SKM-1 (cell line): ENCODE measurements at regions not wholly inside any gene's neighbourhood (a gene's known extent, or its start where the extent isn't known, plus 50 kb on each side); places are given as distances from the start of the nearest gene placed in this dataset.

Experiments
- DNase-seq: peaks from one replicate; lab custom pipeline; 2025; ENCODE audit not compliant: unreplicated experiment; lab: John Stamatoyannopoulos, UW

DNA sequence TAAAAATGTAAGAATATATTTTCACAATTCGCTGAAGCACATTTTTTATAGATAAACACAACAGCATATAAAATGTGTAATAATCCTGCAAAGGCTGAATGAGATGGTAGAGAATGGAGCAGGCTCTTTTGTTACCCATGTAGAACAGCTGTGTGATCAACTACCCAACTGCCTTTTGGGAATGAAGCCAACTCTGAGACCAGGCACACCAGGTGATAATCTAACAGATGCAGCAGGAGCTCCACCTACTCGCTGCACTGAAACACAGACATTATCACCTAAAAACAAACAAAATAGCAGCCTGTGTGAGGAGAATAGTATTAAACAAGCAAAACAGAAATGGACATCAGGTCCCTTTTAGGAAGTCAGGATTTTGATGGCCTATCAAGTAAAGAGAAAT, 183.3 kb downstream of the CCDC59 start:
- no peak for DNase-seq

DNA sequence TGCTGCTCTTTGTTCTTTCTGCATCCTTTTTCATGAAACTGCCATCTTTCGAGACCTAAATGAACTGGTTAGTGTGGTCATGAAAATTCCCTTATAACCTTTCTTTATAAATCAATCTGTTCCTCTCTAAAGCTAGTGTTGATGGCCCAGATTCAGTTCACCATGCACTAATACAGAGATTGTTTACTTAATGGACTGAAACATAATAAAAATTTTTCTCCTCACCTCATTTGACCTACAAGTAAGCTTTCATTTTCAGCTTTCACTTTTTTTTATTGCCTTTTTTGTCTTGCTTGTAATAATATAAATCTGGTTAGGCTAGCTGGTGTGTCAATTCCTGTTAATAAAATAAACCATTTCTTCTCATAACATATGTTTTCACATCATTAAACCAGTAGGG, 183.8 kb downstream of the CCDC59 start:
- no peak for DNase-seq

DNA sequence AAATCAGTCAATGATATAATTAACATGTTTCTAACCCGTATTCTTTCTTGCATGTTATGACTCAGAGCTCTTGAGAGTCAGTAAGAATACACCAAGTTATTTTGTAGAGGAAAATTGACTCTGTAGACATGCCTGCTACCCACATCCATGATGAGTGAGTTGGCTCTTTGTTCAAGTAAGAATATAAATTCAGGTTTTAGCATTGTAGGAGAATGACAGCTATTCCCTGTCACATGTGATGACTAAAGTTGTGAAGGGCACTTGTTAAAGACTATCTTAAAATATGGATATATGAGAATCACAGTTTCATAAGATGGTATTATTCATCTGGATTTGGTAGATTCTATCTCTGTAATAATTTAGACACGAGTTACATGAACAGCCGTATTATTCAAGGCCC, 209.1 kb downstream of the CCDC59 start:
- no peak for DNase-seq

DNA sequence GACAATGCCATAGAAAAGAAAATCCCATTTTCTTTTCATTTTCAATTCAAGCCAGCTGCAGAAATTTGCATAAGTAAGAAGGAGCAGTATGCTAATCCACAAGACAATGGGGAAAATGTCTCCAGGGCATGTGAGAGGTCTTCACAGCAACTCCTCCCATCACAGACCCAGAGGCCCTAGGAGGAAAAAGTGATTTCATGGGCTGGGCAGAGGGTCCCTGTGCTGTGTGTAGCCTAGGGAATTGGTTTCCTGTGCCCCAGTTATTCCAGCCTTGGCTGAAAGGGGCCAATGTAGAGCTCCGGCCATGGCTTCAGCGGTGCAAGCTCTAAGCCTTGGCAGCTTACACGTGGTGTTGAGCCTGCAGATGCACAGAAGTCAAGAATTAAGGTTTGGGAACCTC, 211.4 kb downstream of the CCDC59 start:
- no peak for DNase-seq

DNA sequence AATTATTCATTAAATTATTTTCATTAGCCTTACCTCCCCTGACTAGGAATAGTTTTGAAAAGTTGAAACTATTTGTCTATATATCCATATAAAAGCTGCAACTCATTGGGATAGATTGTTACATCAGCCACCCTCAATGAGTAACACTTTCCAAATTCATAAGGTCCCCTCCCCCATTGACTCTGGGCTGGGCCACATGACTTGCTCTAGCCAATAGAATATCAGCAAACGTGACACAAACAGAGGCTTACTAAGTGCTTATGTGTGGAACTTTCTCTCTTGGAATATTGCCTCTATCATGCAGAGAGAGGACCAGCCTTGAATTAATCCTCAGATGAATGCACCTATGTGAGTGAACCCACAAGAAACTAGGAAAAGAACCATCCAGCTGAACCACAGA, 213.7 kb downstream of the CCDC59 start:
- no peak for DNase-seq

DNA sequence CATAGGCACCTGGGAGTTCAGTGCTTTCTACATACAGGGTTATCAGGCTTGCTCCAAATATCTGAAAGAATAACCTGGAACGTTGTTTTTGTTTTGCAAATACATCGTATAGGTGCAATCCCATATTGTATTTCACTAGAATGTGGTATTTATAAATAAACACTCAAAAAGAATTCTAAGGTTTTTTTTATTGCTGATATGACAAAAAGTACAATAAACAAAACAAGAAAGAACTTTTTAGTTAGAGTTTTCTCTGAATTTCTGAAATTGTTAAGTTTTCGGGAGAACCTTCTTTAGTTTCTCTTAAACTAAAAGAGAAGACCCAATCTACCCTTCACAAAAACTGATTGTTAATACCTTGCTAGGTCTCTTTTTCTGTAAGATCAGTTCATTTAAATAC, 225.8 kb downstream of the CCDC59 start:
- DNase-seq: no peak

DNA sequence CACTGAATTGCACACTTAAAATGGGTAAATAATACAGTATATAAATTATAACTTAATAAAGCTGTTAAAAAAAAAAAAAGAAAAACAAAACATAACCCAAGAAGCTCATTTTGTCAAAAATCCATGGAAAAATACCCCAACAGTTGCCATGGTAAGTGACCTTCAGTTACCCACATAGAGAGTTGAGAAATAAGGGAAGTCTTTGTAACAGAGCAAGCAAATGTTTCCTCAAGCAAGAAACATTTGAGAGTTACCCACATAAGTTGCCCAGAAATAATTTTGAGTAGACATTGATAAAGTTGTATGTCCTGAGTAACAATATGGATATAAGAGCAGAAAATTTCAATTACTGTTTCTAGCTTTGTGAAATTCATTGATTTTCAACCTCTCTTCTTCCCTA, 227.4 kb downstream of the CCDC59 start:
- DNase-seq: no peak

DNA sequence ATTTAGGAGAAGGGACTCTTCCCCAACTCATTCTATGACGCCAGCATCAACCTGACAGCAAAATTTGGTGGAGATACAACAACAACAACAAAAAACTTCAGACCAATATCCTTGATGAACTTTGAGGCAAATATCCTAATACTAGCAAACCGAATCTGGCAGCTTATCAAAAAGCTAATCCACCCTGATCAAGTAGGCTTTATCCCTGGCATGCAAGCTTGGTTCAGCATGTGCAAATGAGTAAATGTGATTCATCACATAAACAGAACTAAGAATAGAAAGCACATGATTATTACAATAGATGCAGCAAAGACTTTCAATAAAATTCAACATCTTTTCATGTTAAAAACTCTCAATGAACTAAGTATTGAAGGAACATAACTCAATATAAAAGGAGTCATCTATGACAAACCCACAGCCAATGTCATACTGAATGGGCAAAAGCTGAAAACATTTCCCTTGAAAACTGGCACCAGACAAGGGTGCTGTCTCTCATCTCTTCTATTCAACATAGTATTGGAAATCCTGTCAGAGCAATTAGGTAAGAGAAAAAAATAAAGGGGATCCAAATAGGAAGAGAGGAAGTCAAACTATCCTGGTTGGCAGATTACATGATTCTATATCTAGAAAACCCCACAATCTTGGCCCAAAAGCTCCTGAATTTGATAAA, 233.3 kb downstream of the CCDC59 start:
- no peak for DNase-seq

DNA sequence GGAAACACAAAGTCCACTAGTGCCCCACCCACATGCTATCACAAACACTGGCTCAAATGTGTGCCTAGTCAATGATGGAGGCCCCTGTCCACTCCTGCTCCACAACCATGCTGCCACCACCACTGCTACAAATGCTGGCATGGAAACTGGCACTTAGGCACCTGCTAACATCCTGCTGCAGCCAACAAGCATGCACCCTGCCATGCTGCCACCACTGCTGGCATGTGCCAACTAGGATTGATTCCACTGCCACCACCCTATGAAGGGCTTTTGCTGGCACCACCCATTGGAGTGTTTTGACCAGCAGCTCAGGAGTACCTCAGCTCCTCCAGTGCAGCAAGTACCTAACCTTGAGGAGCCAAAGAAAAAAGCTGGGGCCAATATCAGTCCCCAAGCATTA, 236.6 kb downstream of the CCDC59 start:
- no peak for DNase-seq

DNA sequence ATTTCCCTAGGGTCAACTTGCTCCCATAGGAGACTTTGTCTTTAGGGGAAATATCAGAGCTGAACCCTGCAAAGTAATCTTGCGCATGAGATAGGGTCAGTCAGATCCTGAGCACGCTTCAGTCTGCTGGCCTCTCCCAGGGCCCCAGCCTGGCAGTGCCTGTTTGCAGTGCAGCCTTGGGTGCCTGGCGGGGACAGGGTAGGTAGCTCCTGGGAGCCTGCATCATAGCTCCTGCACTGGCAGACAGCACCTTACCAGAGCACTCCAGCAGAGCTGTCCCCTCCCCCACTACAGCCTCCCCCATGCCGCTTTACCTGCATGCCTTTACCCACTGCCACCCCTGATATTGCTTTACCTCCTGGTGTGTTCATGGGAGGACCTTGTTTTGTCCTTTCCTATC, 237.3 kb downstream of the CCDC59 start:
- no peak for DNase-seq

DNA sequence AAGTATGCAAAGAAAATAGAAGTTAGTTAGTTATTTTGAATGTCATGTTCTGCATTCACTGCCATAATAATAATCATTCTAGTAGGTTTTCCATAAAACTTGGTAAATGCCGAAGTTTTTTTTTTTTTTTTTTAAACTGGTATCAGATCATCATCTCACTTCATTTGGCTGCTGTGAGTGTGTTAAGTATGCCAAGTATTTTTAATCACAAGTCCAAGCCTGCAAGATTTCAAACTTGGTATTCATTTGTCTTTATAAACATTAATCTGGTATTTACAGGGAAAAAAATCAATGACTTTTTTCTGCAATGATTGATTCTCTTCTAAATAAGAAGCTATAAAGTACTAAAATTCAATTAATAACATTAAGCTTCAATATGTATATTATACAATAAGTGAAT, 248.9 kb downstream of the CCDC59 start:
- DNase-seq: no peak

DNA sequence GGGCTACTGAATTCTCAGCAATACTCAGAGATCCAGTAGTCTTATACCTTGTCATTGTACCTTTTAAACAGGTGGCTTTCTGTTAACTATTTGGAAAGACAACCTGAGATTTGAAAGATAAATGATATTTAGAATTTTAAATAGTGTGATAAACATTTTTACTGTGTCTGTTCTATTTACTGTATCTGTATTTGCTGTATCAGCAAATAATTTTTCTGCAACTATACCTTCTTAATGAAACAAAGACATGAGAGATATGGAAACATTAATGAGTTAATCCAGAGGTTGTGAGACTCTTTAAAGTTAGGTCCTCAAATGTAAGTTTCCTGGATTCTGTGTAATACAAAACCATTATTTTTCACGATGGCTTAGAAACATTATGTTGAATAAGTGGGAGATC, 249.6 kb downstream of the CCDC59 start:
- no peak for DNase-seq

DNA sequence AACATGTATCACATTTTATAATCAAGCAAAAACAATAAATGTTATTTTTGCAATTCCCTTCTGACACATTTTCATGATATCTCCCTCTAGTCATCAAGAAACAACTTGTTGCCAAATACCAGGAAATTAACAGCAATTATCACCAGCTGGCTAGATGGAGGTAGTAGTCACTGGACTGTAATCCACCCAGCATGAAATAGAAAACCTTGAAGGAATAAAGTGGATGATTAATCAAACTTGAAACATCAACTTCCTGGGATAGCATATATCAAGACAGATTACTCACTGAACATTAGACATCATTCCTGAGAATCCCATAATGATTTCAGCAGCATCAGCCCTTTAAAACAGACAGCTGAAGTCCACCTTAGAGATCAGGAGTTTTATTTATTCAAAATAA, 259.0 kb downstream of the CCDC59 start:
- DNase-seq: no peak

DNA sequence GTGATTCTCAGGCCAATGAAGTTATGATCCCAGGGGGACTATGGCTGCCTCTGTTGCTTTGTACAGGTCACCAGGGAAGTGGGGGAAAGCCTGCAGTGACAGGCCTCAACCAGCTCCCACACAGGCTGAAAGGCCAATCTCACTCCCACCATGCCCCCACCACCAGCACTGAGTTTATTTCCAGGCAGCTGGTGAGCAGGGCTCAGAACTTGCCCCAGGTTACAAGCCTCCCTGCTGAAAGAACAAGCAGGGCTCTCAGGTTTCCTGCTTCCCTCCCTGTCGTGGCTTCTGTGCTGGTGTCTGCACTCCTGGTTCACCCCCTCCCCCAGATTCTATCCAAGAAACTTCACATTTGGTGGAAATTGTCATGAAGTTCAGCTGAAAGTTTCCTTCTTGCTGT, 260.3 kb downstream of the CCDC59 start:
- no peak for DNase-seq

DNA sequence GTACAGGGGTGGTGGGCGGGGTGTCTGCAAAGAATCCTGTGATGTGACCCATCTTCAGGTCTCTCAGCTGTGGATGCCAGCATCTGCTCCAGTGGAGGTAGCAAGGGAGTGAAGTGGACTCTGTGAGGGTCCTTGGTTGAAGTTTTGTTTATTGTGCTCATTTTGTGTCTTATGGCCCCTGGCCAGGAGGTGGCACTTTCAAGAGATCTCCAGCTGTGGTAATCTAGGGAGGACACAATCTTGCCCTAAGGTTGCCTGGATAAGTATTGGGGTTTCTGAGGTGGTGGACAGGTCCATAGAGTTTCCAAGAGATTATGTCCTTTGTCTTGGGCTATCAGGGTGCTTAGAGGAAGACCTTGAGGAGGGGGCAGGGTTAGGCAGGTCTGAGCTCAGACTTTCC, 260.7 kb downstream of the CCDC59 start:
- DNase-seq: no peak

DNA sequence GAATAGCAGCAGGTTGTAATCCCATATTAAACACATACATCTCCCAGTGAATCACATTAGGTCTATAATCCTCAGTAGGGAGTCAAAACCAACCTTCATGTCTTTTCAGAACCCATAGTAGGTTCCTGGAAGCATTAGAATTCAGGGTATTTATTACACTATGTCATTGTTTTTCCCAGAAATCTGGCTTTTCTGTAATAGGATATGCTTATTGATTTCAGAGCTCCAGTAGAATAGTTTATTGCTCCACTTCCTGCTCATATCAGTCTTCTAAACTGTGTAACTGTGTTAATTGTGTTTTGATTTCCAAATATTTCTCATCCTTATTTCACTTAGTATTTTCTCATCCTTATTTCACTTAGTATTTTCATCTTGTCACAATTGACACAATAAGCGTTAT, 268.0 kb downstream of the CCDC59 start:
- no peak for DNase-seq

DNA sequence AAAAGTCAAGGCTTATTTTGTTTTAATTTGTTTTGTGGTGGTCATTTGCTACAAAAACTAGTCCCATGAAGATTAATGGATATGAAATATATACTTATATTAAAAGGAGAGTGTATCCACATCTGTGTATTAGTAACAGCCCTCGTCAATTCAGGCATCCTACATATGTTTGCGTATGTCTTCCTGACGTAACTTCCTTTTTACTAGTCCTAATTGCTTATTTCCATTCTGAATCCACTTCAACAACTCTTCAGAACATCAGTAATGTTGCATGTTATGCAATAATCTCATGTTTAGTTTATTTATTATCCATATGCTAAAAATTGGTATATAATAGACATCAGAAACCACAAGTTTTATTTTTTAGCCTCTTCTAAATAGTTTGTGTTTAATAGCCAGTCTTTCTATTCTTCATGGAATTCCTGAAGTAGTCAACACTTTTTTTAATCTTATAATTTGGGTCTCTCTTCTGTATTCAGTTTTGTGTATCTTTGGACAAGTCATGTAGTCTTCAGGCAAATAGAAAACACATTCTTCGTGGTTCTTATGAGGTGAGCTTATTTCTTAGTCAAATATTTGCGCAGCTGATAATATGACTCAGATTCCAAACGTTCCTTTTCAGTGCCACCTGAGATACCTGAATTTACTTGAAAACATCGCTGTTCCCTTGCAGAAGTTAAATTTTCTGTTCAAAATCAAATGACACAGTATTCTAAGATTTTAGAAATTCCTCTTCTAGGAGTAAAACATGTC, 268.6 kb downstream of the CCDC59 start:
- no peak for DNase-seq

DNA sequence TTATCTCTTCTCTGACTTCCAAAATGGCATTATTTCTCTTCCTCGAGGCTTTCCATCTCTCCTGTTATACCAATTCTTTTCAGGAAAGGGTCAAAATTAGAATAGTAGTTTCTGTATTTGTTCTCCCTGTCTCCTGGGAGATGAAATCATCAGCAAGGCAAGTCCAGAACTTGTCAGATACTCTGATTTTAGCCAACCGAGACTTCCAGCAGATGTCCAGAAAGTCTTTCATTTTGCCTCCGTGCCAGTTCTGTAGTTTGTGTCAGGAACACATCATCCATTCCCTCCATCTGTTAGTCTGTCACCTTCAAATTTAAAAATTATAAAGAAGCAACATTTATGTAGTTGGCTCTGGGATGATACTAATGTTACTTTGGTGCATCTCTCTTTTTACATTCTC, 275.7 kb downstream of the CCDC59 start:
- DNase-seq: no peak

DNA sequence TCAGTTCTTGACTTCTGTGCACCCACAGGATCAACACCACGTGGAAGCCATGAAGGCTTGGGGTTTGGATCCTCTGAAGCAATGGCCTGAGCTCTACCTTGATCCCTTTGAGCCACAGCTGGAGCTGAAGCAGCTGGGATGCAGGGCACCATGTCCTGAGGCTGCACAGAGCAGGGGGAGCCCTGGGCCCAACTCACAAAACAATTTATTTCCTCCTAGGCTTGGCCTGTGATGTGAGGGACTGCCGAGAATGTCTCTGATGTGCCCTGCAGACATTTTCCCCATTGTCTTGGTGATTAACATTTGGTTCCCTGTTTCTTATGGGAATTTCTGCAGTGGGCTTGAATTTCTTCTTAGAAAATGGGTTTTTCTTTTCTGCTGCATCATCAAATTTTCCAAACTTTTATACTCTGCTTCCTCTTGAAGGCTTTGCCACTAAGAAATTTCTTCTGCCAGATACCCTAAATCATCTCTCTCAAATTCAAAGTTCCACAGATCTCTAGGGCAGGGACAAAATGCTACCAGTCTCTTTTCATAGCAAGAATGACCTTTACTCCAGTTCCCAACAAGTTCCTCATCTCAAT, 288.2 kb downstream of the CCDC59 start:
- DNase-seq: no peak

DNA sequence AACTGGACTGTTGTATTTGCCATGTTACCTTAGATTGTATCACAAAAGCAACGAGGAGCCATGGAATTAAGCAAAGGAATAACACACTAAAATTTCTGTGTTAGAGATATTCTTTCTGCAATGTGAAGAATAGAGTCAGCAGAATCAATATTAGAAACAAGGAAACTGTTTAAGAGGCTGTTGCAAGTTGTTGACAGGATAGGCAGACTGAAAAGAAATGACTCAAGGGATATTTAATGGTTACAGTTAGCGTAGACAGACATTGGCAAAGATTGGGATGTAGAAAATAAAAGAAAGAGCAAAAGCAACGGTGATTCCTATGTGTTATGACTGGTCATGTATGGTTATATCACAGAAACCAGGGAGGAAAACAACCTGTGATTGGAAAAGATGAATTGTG, 299.0 kb upstream of the PPFIA2 start:
- DNase-seq: no peak

DNA sequence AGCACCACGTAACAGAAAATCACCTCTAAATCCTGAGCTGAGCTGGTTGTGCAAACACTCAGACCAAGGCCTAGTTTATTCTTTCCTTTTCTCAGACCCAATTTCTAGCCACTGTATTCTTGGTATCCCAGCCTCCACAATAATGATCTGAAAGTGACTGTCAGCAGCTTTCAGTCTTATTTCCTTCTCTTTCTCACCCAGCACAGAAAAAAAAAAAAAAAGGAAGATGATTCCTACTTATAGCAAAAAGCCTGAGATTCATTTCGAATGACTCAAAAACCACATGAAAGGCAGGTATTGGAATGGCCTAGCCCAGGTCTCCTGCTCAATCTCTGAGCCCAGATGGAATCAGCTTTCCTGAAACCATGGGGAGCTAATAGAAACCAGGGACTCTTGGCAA, 298.6 kb upstream of the PPFIA2 start:
- DNase-seq: no peak

DNA sequence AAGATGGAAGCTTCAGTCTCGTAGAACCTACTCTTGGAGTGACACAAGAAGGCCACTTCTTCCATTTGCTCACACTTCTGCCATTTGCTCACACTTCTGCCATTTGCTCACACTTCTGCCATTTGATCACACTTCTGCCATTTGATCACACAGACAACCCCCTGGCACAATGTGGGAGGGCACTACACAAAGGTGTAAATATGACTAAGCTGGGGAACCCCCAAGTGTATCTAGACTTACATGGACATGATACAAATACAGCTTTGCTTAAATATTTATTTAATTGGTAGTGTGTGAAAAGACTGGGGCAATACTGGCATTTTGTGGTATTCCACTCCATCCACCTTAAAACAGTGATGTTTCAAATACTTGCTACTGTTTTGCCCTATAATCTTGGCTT, 296.2 kb upstream of the PPFIA2 start:
- DNase-seq: no peak

DNA sequence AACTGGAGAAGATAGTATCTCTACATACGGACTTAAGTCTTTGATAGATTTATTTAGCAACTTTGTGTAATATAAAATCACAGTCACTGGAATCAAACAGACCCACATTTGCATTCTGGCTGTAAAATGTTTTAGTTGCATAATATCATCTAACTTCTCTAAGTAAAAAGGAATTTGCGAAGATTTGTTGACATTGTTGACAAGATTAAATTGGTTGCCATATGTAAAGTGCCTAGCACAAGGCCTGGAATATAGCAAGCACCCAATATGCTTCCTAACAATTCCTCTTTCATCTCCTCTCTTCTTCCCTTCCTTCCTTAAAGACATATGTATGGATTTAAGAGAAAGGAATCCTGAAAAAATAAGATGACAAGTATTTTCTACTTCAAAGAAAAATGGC, 295.4 kb upstream of the PPFIA2 start:
- no peak for DNase-seq
